Hematopoietic multipotent progenitor cell (in vitro differentiated cells): ENCODE measurements at regions not wholly inside any gene's neighbourhood (a gene's known extent, or its start where the extent isn't known, plus 50 kb on each side); places are given as distances from the start of the nearest gene placed in this dataset.

ENCODE experiments used
- DNase-seq, 3 donors: peaks; one replicate each; pipeline ENCODE4 v3.0.0-alpha.2; 2011 to 2015; ENCODE audit warnings: low read depth in 2 of 3, low spot score in 2 of 3

- DNase-seq, result no peak
These were observed 269.3 kb downstream of the GLI2 start for GRCh38 chr2:121004950-121005349.

GRCh38 chr2:121005453-121005852 lies 269.8 kb downstream of the GLI2 start:
- no peak for DNase-seq

- DNase-seq, result no peak
These were observed 271.2 kb downstream of the GLI2 start for GRCh38 chr2:121006743-121007489.

- DNase-seq, result no peak
These were observed 271.8 kb downstream of the GLI2 start for GRCh38 chr2:121007490-121007853.

GRCh38 chr2:121008975-121009374 lies 273.3 kb downstream of the GLI2 start:
- no peak for DNase-seq

- no peak for DNase-seq
These were observed 274.0 kb downstream of the TFCP2L1 start for GRCh38 chr2:121010998-121011397.

- no peak for DNase-seq
These were observed 270.1 kb downstream of the TFCP2L1 start for GRCh38 chr2:121014876-121015275.

- no peak for DNase-seq
These were observed 269.0 kb downstream of the TFCP2L1 start for GRCh38 chr2:121015971-121016485.

- DNase-seq, result no peak
These were observed 267.6 kb downstream of the TFCP2L1 start for GRCh38 chr2:121017396-121017795.

GRCh38 chr2:121018136-121019061 lies 266.6 kb downstream of the TFCP2L1 start:
- DNase-seq, result no peak

- DNase-seq, result no peak
These were observed 265.9 kb downstream of the TFCP2L1 start for GRCh38 chr2:121019071-121019470.

GRCh38 chr2:121019756-121020155 lies 265.2 kb downstream of the TFCP2L1 start:
- DNase-seq, result no peak

- no peak for DNase-seq
These were observed 263.3 kb downstream of the TFCP2L1 start for GRCh38 chr2:121021685-121022084.

GRCh38 chr2:121028577-121028976 lies 256.4 kb downstream of the TFCP2L1 start:
- no peak for DNase-seq

- no peak for DNase-seq
These were observed 254.5 kb downstream of the TFCP2L1 start for GRCh38 chr2:121030523-121030922.

- DNase-seq, result no peak
These were observed 253.2 kb downstream of the TFCP2L1 start for GRCh38 chr2:121031568-121032340.

- no peak for DNase-seq
These were observed 251.5 kb downstream of the TFCP2L1 start for GRCh38 chr2:121033461-121033996.

- no peak for DNase-seq
These were observed 250.5 kb downstream of the TFCP2L1 start for GRCh38 chr2:121034551-121034950.

- DNase-seq, result no peak
These were observed 248.7 kb downstream of the TFCP2L1 start for GRCh38 chr2:121036226-121036692.

- no peak for DNase-seq
These were observed 247.5 kb downstream of the TFCP2L1 start for GRCh38 chr2:121037480-121037879.
